ENCODE measurements at regions not wholly inside any gene's neighbourhood (a gene's known extent, or its start where the extent isn't known, plus 50 kb on each side); places are given as distances from the start of the nearest gene placed in this dataset.

GRCh38 chr2:193566276-193566675, 1371.5 kb upstream of the TMEFF2 start (continued):
- TF ChIP-seq BCL3 (IDR thresholded peaks at IDR 0.05; ENCODE audit: borderline replicate concordance, insufficient read depth, low read depth, low read length, poor library complexity, severe bottlenecking) = no peak
- no peak for TF ChIP-seq NFXL1 (IDR thresholded peaks at IDR 0.05; ENCODE audit: borderline replicate concordance)
- TF ChIP-seq MEF2B (IDR thresholded peaks at IDR 0.05; ENCODE audit: partially characterized antibody, poor library complexity, severe bottlenecking) = no peak
- TF ChIP-seq KLF5 (IDR thresholded peaks at IDR 0.05; ENCODE audit: partially characterized antibody) = no peak

DNA sequence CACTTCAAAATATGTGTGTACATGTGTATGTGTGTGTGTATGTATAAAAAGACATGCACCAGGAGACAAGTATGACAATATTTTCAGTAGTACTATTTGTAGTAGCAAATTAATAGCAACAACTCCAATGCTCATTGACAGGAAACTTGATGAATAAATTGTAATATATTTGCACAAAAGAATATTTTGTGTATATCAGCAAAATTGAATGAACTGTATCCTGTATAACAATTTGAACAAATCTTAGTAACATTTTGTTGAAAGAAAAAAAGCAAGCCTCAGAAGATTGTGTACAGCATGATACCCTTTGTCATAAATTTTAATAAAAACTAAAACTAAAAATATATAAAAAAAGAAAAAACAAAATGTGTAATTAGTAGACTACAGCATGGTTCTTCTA, 1367.3 kb upstream of the TMEFF2 start:
- in situ Hi-C loops (cut with MboI) = no loop called here
- CTCF ChIA-PET = no interaction called here
- POLR2A ChIA-PET = no interaction called here

More for the DNA sequence above, 1367.3 kb upstream of the TMEFF2 start:
- intact Hi-C loops (cut with micrococcal nuclease; ENCODE audit: unreplicated experiment) = no loop called here
- no peaks in the 10 kb centered on the region for H3K9me3 ChIP-seq (replicated peaks; ENCODE audit: control insufficient read depth, insufficient read depth, low read length)
- H3K9ac ChIP-seq (ENCODE audit: control insufficient read depth, insufficient read depth, low read length) = no peak overlapping the region
- TF ChIP-seq CBFB (IDR thresholded peaks at IDR 0.05; ENCODE audit: low read depth) (no peak), EP300 (IDR thresholded peaks at IDR 0.05; ENCODE audit: borderline replicate concordance in 1 of 2, control insufficient read depth in 1 of 2, low read depth in 2 of 2, low read length in 2 of 2) (no peak)
- H2AFZ ChIP-seq (ENCODE audit: control insufficient read depth, low read depth, low read length) = no peak overlapping the region
- no peak overlapping the region for H3K4me3 ChIP-seq
- no peak for FAIRE-seq
- no TSS peak for BruUV-seq (replicated peaks)
- H3K4me2 ChIP-seq (ENCODE audit: control insufficient read depth, insufficient read depth) = no peak overlapping the region
- H3K4me1 ChIP-seq (ENCODE audit: control insufficient read depth, insufficient read depth, low read length) = no peaks in the 10 kb centered on the region
- ChIA-PET SMC1A (ENCODE audit: uncharacterized antibody, unreplicated experiment) (interaction anchor here (1.5 to 1.9 kb wide), 2 partner anchors 13 to 43 kb away, joined by 3 to 7 read pairs; no protein-coding TSS in a partner anchor), RAD21 (ENCODE audit: unreplicated experiment) (no interaction called here)
- ATAC-seq = no peak
- no peak overlapping the region for H3K27ac ChIP-seq (ENCODE audit: control insufficient read depth, insufficient read depth)
- no peaks in the 10 kb centered on the region for H3K36me3 ChIP-seq (ENCODE audit: control insufficient read depth in 2 of 2, insufficient read depth in 2 of 2, low read length in 1 of 2)
- no peak for DNase-seq (ENCODE audit: low read depth, low spot score)
- H3K27me3 ChIP-seq (replicated peaks in 1 of 2; ENCODE audit: control insufficient read depth in 2 of 2, insufficient read depth in 2 of 2, low read length in 1 of 2) = no peaks in the 10 kb centered on the region
- no peaks in the 10 kb centered on the region for H3K79me2 ChIP-seq (ENCODE audit: control insufficient read depth, insufficient read depth, low read length)
- no peaks in the 10 kb centered on the region for H4K20me1 ChIP-seq (ENCODE audit: control insufficient read depth, insufficient read depth)

All from GM12878 (cell line).